ENCODE measurements at regions not wholly inside any gene's neighbourhood (a gene's known extent, or its start where the extent isn't known, plus 50 kb on each side); places are given as distances from the start of the nearest gene placed in this dataset.

DNA sequence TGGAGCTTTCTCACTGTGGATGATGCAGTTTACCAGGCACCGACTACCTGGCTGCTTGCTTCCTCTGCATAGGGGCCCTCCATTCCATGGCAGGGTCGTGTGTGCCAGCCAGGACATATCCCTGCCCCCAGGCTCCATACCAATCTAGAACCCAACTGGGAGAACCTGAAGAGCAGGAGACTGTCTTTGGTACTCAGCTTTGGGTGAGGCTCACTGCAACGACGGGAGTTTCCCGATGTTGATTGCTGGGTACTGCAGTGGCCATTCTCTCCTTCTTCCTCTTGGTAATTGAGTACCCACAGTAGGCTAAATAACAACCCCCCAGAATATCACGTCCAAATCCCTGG lies 133.3 kb upstream of the SERTAD2 start:
- no peak for TF ChIP-seq TOX (CRISPR knock-in tag; IDR thresholded peaks at IDR 0.05; ENCODE audit: borderline replicate concordance)
- no peak for TF ChIP-seq ESRRG (CRISPR knock-in tag; IDR thresholded peaks at IDR 0.05)
- no peak for TF ChIP-seq ARNTL (CRISPR knock-in tag; IDR thresholded peaks at IDR 0.05; ENCODE audit: borderline replicate concordance, low read depth)
- TF ChIP-seq TCF4 (CRISPR knock-in tag; IDR thresholded peaks at IDR 0.05; ENCODE audit: borderline replicate concordance), result no peak
- TF ChIP-seq ZC3H10 (CRISPR knock-in tag; IDR thresholded peaks at IDR 0.05), result no peak
- no peak for TF ChIP-seq POU6F1 (CRISPR knock-in tag; IDR thresholded peaks at IDR 0.05; ENCODE audit: borderline replicate concordance, low read depth)
- no peak for TF ChIP-seq ZFP3 (CRISPR knock-in tag; IDR thresholded peaks at IDR 0.05)
- no peak for TF ChIP-seq PPARA (CRISPR knock-in tag; IDR thresholded peaks at IDR 0.05; ENCODE audit: borderline replicate concordance)
- no peak for TF ChIP-seq ZNF8 (CRISPR knock-in tag; IDR thresholded peaks at IDR 0.05)
- TF ChIP-seq, protein P1, sequence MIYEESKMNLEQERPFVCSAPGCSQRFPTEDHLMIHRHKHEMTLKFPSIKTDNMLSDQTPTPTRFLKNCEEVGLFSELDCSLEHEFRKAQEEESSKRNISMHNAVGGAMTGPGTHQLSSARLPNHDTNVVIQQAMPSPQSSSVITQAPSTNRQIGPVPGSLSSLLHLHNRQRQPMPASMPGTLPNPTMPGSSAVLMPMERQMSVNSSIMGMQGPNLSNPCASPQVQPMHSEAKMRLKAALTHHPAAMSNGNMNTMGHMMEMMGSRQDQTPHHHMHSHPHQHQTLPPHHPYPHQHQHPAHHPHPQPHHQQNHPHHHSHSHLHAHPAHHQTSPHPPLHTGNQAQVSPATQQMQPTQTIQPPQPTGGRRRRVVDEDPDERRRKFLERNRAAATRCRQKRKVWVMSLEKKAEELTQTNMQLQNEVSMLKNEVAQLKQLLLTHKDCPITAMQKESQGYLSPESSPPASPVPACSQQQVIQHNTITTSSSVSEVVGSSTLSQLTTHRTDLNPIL (CRISPR knock-in tag; IDR thresholded peaks at IDR 0.05; ENCODE audit: low read depth), result no peak
- TF ChIP-seq ISL1 (CRISPR knock-in tag; IDR thresholded peaks at IDR 0.05), result no peak
- TF ChIP-seq OSR1 (CRISPR knock-in tag; IDR thresholded peaks at IDR 0.05), result no peak
- TF ChIP-seq RARB (CRISPR knock-in tag; IDR thresholded peaks at IDR 0.05), result no peak
- no peak for TF ChIP-seq ZNF70 (CRISPR knock-in tag; IDR thresholded peaks at IDR 0.05)
- TF ChIP-seq BACH2 (CRISPR knock-in tag; IDR thresholded peaks at IDR 0.05; ENCODE audit: borderline replicate concordance), result no peak
- TF ChIP-seq ZFP30 (CRISPR knock-in tag; IDR thresholded peaks at IDR 0.05), result no peak
- TF ChIP-seq GLIS3 (CRISPR knock-in tag; IDR thresholded peaks at IDR 0.05), result no peak
- no peak for TF ChIP-seq PATZ1 (CRISPR knock-in tag; IDR thresholded peaks at IDR 0.05; ENCODE audit: borderline replicate concordance)
- no peak for ATAC-seq

GRCh38 chr2:64787698-64788097 lies 134.0 kb upstream of the SERTAD2 start:
- peak; percentile 66 for ATAC-seq
- TF ChIP-seq ESRRG (CRISPR knock-in tag; IDR thresholded peaks at IDR 0.05) (no peak), ZNF565 (CRISPR knock-in tag; conservative IDR thresholded peaks at IDR 0.05; ENCODE audit: low read depth) (no peak), TOX (CRISPR knock-in tag; IDR thresholded peaks at IDR 0.05; ENCODE audit: borderline replicate concordance) (no peak), PATZ1 (CRISPR knock-in tag; IDR thresholded peaks at IDR 0.05; ENCODE audit: borderline replicate concordance) (no peak), CSDC2 (CRISPR knock-in tag; IDR thresholded peaks at IDR 0.05) (no peak), ISL1 (CRISPR knock-in tag; IDR thresholded peaks at IDR 0.05) (no peak), BACH2 (CRISPR knock-in tag; IDR thresholded peaks at IDR 0.05; ENCODE audit: borderline replicate concordance) (no peak), ZFP3 (CRISPR knock-in tag; IDR thresholded peaks at IDR 0.05) (no peak), CSRNP3 (CRISPR knock-in tag; IDR thresholded peaks at IDR 0.05) (no peak), OSR1 (CRISPR knock-in tag; IDR thresholded peaks at IDR 0.05) (no peak), GLIS3 (CRISPR knock-in tag; IDR thresholded peaks at IDR 0.05) (no peak), POU6F1 (CRISPR knock-in tag; IDR thresholded peaks at IDR 0.05; ENCODE audit: borderline replicate concordance, low read depth) (no peak)
- TF ChIP-seq, protein P2, sequence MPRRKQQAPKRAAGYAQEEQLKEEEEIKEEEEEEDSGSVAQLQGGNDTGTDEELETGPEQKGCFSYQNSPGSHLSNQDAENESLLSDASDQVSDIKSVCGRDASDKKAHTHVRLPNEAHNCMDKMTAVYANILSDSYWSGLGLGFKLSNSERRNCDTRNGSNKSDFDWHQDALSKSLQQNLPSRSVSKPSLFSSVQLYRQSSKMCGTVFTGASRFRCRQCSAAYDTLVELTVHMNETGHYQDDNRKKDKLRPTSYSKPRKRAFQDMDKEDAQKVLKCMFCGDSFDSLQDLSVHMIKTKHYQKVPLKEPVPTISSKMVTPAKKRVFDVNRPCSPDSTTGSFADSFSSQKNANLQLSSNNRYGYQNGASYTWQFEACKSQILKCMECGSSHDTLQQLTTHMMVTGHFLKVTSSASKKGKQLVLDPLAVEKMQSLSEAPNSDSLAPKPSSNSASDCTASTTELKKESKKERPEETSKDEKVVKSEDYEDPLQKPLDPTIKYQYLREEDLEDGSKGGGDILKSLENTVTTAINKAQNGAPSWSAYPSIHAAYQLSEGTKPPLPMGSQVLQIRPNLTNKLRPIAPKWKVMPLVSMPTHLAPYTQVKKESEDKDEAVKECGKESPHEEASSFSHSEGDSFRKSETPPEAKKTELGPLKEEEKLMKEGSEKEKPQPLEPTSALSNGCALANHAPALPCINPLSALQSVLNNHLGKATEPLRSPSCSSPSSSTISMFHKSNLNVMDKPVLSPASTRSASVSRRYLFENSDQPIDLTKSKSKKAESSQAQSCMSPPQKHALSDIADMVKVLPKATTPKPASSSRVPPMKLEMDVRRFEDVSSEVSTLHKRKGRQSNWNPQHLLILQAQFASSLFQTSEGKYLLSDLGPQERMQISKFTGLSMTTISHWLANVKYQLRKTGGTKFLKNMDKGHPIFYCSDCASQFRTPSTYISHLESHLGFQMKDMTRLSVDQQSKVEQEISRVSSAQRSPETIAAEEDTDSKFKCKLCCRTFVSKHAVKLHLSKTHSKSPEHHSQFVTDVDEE (CRISPR knock-in tag; IDR thresholded peaks at IDR 0.05), result no peak

Data from SK-N-SH treated with all-trans-retinoic acid at 6 μM for 48 hours (cell line).